ENCODE measurements at regions not wholly inside any gene's neighbourhood (a gene's known extent, or its start where the extent isn't known, plus 50 kb on each side); places are given as distances from the start of the nearest gene placed in this dataset.

DNA sequence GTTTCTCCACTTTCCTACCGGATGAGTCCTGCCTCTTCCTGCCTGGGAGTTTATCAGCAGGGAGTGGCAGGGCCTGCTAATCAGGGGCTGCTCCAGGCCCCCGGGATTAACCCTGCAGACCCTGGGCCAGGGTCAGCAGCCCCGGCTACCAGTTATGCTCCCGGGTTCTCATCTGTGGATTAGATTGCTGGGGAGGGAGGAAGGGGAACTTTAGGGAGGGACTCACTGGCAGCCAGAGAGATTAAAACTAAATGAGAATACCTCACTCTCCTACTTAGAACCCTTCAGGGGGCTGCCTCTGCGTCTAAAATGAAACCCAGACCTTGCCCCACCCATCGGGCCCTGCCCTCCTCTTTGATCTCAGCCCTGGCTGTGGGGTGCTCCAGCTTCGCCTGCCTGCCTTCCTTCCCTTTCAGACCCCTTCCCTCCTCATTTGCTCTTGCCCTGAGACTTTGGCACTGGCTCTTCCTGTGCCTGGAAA is 130.5 kb upstream of the HAND1 start:
- no peak for TF ChIP-seq RAD21 (IDR thresholded peaks at IDR 0.05; ENCODE audit: low read depth)
- TF ChIP-seq ZBTB7A (IDR thresholded peaks at IDR 0.05; ENCODE audit: low read depth) = no peak
- no peak for TF ChIP-seq CREB1 (IDR thresholded peaks at IDR 0.05; ENCODE audit: low read depth)
- no peak for TF ChIP-seq TEAD4 (IDR thresholded peaks at IDR 0.05)
- TF ChIP-seq TAF1 (IDR thresholded peaks at IDR 0.05; ENCODE audit: low read depth) = no peak
- TF ChIP-seq YY1 (IDR thresholded peaks at IDR 0.05; ENCODE audit: low read depth) = no peak

DNA sequence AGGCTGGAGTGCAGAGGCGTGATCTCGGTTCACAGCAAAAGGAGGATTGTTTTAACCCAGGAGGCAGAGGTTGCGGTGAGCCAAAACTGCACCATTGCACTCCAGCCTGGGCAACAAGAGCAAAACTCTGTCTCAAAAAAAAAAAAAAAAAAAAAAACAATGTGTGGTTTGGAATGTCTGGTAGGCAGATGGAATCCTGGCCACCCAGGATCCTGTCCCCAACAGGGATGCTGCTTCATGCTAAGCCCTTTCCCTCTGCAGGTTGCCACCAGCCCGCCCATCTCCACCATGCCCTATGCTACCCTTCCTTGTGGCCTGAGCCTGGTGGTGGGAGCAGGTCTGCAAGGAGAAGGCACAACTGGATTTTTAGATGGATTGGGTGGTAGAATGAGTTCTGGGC is 129.7 kb upstream of the HAND1 start:
- TF ChIP-seq TAF1 (IDR thresholded peaks at IDR 0.05; ENCODE audit: low read depth) (no peak), EP300 (IDR thresholded peaks at IDR 0.05; ENCODE audit: borderline replicate concordance) (no peak), YY1 (IDR thresholded peaks at IDR 0.05; ENCODE audit: low read depth) (no peak), EGR1 (IDR thresholded peaks at IDR 0.05) (no peak), TEAD4 (IDR thresholded peaks at IDR 0.05) (no peak), NFIC (IDR thresholded peaks at IDR 0.05) (no peak), ZBTB7A (IDR thresholded peaks at IDR 0.05; ENCODE audit: low read depth) (no peak), CEBPB (IDR thresholded peaks at IDR 0.05) (no peak), CREB1 (IDR thresholded peaks at IDR 0.05; ENCODE audit: low read depth) (no peak), RAD21 (IDR thresholded peaks at IDR 0.05; ENCODE audit: low read depth) (no peak), FOXM1 (IDR thresholded peaks at IDR 0.05; ENCODE audit: borderline replicate concordance, low read depth) (no peak), TCF12 (IDR thresholded peaks at IDR 0.05; ENCODE audit: low read depth) (no peak)
- TF ChIP-seq, protein P1, sequence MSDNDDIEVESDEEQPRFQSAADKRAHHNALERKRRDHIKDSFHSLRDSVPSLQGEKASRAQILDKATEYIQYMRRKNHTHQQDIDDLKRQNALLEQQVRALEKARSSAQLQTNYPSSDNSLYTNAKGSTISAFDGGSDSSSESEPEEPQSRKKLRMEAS (IDR thresholded peaks at IDR 0.05) = no peak
- TF ChIP-seq, protein P2, sequence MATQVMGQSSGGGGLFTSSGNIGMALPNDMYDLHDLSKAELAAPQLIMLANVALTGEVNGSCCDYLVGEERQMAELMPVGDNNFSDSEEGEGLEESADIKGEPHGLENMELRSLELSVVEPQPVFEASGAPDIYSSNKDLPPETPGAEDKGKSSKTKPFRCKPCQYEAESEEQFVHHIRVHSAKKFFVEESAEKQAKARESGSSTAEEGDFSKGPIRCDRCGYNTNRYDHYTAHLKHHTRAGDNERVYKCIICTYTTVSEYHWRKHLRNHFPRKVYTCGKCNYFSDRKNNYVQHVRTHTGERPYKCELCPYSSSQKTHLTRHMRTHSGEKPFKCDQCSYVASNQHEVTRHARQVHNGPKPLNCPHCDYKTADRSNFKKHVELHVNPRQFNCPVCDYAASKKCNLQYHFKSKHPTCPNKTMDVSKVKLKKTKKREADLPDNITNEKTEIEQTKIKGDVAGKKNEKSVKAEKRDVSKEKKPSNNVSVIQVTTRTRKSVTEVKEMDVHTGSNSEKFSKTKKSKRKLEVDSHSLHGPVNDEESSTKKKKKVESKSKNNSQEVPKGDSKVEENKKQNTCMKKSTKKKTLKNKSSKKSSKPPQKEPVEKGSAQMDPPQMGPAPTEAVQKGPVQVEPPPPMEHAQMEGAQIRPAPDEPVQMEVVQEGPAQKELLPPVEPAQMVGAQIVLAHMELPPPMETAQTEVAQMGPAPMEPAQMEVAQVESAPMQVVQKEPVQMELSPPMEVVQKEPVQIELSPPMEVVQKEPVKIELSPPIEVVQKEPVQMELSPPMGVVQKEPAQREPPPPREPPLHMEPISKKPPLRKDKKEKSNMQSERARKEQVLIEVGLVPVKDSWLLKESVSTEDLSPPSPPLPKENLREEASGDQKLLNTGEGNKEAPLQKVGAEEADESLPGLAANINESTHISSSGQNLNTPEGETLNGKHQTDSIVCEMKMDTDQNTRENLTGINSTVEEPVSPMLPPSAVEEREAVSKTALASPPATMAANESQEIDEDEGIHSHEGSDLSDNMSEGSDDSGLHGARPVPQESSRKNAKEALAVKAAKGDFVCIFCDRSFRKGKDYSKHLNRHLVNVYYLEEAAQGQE (IDR thresholded peaks at IDR 0.05; ENCODE audit: low read depth) = no peak
- TF ChIP-seq, protein P3, sequence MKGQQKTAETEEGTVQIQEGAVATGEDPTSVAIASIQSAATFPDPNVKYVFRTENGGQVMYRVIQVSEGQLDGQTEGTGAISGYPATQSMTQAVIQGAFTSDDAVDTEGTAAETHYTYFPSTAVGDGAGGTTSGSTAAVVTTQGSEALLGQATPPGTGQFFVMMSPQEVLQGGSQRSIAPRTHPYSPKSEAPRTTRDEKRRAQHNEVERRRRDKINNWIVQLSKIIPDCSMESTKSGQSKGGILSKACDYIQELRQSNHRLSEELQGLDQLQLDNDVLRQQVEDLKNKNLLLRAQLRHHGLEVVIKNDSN (IDR thresholded peaks at IDR 0.05) = no peak

DNA sequence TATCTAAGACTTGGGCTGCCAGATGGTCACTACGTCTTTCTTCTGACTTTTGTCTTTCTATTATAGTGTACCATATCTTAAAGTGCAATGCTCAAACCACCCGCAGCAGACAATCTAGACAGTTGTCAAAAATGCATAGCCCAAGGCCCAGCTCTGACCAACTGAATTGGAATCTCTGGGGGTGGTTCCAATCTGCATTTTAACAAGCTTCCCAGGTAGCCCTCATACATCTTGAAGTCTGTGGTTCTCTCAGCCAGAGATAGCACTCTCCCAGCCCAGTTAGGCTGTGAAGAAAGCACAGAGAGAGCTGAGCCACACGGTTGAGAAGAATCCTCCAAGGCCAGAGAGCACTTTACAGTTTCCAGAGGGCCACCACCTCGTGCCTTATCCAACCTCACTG is 128.2 kb upstream of the HAND1 start:
- TF ChIP-seq YY1 (IDR thresholded peaks at IDR 0.05; ENCODE audit: low read depth) (no peak), CEBPB (IDR thresholded peaks at IDR 0.05) (no peak), EGR1 (IDR thresholded peaks at IDR 0.05) (no peak), CREB1 (IDR thresholded peaks at IDR 0.05; ENCODE audit: low read depth) (no peak), RAD21 (IDR thresholded peaks at IDR 0.05; ENCODE audit: low read depth) (no peak), ZBTB7A (IDR thresholded peaks at IDR 0.05; ENCODE audit: low read depth) (no peak), EP300 (IDR thresholded peaks at IDR 0.05; ENCODE audit: borderline replicate concordance) (no peak), TEAD4 (IDR thresholded peaks at IDR 0.05) (no peak), FOXM1 (IDR thresholded peaks at IDR 0.05; ENCODE audit: borderline replicate concordance, low read depth) (no peak), NFIC (IDR thresholded peaks at IDR 0.05) (no peak), TCF12 (IDR thresholded peaks at IDR 0.05; ENCODE audit: low read depth) (no peak)
- TF ChIP-seq, protein P3 (IDR thresholded peaks at IDR 0.05) = no peak
- TF ChIP-seq, protein P1 (IDR thresholded peaks at IDR 0.05) = no peak
- TF ChIP-seq, protein P2 (IDR thresholded peaks at IDR 0.05; ENCODE audit: low read depth) = no peak

DNA sequence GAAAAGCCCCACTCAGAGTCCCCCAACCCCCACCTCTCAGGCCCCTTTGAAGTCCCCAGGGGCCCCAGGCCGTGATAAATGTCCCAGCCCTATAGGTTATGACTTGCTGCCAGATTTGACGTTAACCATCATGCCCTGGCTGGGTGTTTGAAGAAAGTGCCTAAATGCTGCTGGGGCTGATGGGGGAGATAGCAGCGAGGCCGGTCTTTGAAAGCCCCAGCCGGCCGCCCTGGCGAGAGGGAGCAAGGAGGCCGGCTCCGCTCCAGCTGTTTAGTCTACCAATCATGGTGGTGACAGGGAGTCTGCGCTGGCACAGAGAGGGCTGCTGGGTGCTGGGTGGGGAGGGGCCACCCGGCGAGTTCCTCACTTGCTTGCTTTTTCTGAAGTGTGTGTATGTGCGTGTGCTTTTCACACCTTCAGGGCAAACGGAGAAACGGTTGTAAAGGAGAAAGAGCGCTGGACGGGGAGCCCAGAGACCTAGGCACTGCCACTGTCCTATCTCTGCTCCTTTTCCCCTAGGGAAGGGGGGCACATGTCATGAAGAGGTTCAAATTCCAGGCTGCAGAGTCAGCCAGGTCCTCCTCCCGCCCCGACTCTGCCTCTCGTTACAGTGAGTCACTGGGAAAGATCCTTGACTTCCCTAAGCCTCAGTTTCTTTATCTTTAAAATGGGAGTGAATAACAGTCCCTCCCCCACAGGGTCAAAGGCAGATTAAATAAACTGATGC is 126.1 kb upstream of the HAND1 start:
- TF ChIP-seq FOXM1 (IDR thresholded peaks at IDR 0.05; ENCODE audit: borderline replicate concordance, low read depth) (no peak), NFIC (IDR thresholded peaks at IDR 0.05) (no peak), TCF12 (IDR thresholded peaks at IDR 0.05; ENCODE audit: low read depth) (no peak), EGR1 (IDR thresholded peaks at IDR 0.05) (no peak), TAF1 (IDR thresholded peaks at IDR 0.05; ENCODE audit: low read depth) (no peak), ZBTB7A (IDR thresholded peaks at IDR 0.05; ENCODE audit: low read depth) (no peak)

DNA sequence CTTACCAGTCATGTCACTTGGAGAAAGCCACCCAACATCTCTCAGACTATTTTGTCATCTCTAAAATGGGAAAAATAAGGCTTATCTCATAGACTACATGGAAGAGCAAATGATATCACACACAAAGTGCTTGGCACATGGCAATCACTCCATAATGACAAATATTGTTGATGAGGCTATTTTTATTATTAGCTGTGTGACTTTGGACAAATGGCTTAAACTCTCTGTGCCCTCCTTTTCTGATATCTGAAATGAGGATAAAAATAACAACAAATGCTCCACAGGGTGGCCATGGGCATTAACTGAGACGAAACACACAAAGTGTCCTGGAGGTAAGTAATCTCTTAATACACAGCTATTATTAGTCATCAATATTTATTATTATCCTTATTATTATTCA is 125.5 kb upstream of the HAND1 start:
- TF ChIP-seq, protein P2 (IDR thresholded peaks at IDR 0.05; ENCODE audit: low read depth) = no peak
- no peak for TF ChIP-seq YY1 (IDR thresholded peaks at IDR 0.05; ENCODE audit: low read depth)
- TF ChIP-seq EGR1 (IDR thresholded peaks at IDR 0.05) = no peak
- TF ChIP-seq ZBTB7A (IDR thresholded peaks at IDR 0.05; ENCODE audit: low read depth) = no peak
- no peak for TF ChIP-seq CREB1 (IDR thresholded peaks at IDR 0.05; ENCODE audit: low read depth)
- TF ChIP-seq CEBPB (IDR thresholded peaks at IDR 0.05) = no peak
- no peak for TF ChIP-seq RAD21 (IDR thresholded peaks at IDR 0.05; ENCODE audit: low read depth)
- TF ChIP-seq EP300 (IDR thresholded peaks at IDR 0.05; ENCODE audit: borderline replicate concordance) = no peak
- TF ChIP-seq TEAD4 (IDR thresholded peaks at IDR 0.05) = no peak
- no peak for TF ChIP-seq NFIC (IDR thresholded peaks at IDR 0.05)
- TF ChIP-seq, protein P1 (IDR thresholded peaks at IDR 0.05) = no peak
- TF ChIP-seq FOXM1 (IDR thresholded peaks at IDR 0.05; ENCODE audit: borderline replicate concordance, low read depth) = no peak
- TF ChIP-seq, protein P3 (IDR thresholded peaks at IDR 0.05) = no peak
- no peak for TF ChIP-seq TAF1 (IDR thresholded peaks at IDR 0.05; ENCODE audit: low read depth)
- no peak for TF ChIP-seq TCF12 (IDR thresholded peaks at IDR 0.05; ENCODE audit: low read depth)
